ENCODE measurements at regions not wholly inside any gene's neighbourhood (a gene's known extent, or its start where the extent isn't known, plus 50 kb on each side); places are given as distances from the start of the nearest gene placed in this dataset.

- DNase-seq (ENCODE audit: low read depth): no peak
These were observed 240.8 kb downstream of the RPS24 start for GRCh38 chr10:78274491-78274890.

GRCh38 chr10:78276139-78276538 lies 242.5 kb downstream of the RPS24 start:
- no peak for DNase-seq (ENCODE audit: low read depth)

GRCh38 chr10:78277314-78278057 lies 243.8 kb downstream of the RPS24 start:
- no peak for DNase-seq (ENCODE audit: low read depth)

- DNase-seq (ENCODE audit: low read depth): peak; percentile 81
These were observed 244.4 kb downstream of the RPS24 start for GRCh38 chr10:78278058-78278404.

DNA sequence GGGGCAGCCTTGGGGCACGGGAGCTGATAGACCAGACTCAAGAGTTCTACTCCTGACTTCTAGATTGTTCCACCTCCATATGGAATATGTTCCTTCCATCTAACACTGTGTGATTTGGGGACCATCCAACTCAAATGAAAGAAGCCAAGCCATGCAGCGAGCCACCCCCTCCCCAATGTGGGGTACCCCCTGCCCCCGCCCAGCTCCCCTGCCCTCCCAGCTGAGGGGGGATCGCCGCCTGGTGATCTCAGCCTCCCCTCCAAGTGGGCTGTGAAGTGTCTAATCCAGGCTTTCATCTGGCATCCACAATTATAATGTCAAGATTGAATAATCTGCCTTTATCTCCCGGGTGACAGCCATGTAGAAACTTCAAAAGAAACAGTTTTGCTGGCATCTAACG lies 246.1 kb downstream of the RPS24 start:
- DNase-seq (ENCODE audit: low read depth): no peak

DNA sequence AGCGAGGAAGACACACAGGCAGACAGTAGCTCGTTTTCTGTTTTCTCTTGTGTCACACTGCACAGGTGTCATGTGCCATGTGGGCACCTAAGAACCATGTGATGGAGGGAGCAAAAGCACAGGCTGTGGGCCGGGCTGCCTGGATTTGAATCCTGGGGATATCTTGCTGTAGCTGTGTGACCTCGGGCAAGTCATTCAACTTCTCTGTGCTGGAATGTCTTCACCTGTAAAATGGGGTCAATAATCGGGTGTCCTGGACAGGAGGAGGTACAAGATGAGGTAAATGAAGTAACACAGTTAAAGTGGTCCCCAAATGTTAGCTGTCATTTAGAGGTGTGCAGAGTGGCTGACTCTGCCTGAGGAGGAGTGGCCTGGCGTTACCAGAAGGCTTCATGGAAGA lies 246.9 kb downstream of the RPS24 start:
- DNase-seq (ENCODE audit: low read depth): no peak

- no peak for DNase-seq (ENCODE audit: low read depth)
These were observed 248.0 kb downstream of the RPS24 start for GRCh38 chr10:78281627-78282026.

DNA sequence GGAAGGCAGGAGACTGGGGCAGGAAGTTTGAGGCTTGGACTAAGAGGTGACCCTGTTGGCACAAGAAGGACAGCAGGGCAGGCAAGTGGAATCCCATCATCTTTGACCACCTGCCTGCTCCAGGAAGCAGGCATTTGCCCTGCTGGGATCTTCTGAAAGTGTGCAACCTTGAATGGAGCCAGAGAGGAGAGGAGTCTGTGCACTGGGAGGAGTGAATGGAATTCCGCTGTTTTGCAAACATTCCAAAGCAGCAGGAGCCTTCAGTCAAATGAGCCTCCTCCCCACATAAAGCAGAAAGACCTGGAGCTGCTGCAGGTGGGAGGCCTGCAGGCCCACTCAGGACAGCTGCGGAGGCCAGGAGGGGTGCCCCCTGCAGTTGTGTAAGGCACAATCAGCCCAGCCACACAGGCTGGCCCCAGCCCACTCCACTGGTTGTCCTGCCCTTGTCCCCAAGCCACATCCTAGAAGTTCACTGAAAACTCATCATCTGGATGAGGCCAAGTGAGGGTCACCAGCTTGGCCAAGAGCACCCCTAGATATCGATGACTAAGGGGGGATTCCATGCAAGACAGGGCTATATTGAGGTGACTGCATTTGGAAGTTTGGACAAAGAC lies 249.5 kb downstream of the RPS24 start:
- no peak for DNase-seq (ENCODE audit: low read depth)

- no peak for DNase-seq (ENCODE audit: low read depth)
These were observed 250.7 kb downstream of the RPS24 start for GRCh38 chr10:78284381-78284780.

- DNase-seq (ENCODE audit: low read depth): no peak
These were observed 251.6 kb downstream of the RPS24 start for GRCh38 chr10:78285226-78285625.

GRCh38 chr10:78286186-78286585 lies 252.5 kb downstream of the RPS24 start:
- no peak for DNase-seq (ENCODE audit: low read depth)

DNA sequence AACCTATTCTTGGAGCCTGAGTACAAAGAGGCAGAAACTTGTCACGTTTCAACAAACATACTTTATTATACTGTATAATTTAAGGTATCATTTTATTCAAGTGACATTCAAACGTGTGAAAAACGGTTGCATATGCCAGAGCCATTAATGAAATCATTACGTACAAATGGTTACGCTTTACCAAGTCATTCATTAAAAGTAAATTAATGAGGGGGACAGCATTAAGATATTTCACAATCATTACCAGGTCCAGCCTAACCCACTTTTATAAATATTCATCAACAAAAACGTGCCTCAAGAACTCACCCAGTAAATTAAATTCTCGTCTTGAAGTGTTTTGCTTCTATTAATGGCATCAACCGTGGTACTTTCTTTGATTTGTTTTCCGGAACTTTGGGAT lies 253.0 kb downstream of the RPS24 start:
- DNase-seq (ENCODE audit: low read depth): no peak

DNA sequence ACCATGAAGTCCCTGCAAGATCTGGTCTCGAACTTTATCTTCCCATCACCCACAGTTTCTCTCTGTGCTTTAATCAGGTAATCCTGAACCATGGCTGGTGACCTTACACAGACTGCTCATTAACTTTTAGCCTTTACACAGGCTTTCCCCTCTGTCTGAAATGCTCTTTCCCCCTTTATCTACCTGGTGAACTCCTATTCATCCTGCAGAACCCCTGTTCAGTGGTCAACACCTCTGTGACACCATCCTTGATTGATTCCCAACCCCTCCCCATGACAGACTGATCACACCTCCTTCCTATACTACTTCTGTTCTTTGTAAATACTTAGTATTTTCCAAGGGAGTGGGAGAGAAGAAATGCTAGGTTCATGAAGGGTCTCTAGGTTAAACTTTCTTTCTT lies 254.0 kb downstream of the RPS24 start:
- no peak for DNase-seq (ENCODE audit: low read depth)

- DNase-seq (ENCODE audit: low read depth): no peak
These were observed 255.0 kb downstream of the RPS24 start for GRCh38 chr10:78288663-78289062.

- no peak for DNase-seq (ENCODE audit: low read depth)
These were observed 256.6 kb downstream of the RPS24 start for GRCh38 chr10:78290131-78290750.

- no peak for DNase-seq (ENCODE audit: low read depth)
These were observed 258.1 kb downstream of the RPS24 start for GRCh38 chr10:78291722-78292121.

DNA sequence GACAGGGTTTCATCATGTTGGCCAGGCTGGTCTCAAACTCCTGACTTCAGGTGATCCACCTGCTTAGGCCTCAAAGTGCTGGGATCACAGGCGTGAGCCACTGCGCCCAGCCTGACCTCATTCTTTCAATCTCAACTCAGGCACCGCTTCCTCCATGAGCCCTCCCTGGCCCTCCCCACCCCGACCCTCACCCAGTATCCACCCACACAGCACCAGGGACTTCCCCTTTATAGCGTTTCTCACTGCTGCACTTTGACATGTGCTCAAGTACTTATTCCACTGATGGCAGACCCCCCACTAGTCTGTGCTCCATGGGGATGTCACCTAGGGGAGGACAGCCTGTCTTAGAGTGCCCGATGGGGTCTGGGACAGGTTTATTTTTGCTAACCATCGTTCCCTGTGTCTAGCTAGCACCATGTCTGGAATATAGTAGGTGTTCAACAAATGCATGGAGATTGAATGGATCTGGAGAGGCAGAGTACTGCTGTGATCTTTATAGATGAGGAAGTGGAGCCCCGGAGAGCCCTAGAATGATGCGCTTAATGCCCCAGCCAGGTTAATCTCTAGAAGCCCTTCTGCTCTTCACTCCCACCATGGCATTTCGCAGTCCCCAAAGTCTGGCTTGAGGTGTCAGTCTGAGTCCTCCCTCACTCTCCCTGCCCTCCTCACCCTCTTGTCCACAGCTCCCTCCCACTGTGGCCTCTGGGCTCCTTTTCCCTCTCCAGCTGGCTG lies 258.8 kb downstream of the RPS24 start:
- no peak for DNase-seq (ENCODE audit: low read depth)

- no peak for DNase-seq (ENCODE audit: low read depth)
These were observed 259.6 kb downstream of the RPS24 start for GRCh38 chr10:78292982-78293865.

GRCh38 chr10:78295242-78295641 lies 261.6 kb downstream of the RPS24 start:
- no peak for DNase-seq (ENCODE audit: low read depth)

DNA sequence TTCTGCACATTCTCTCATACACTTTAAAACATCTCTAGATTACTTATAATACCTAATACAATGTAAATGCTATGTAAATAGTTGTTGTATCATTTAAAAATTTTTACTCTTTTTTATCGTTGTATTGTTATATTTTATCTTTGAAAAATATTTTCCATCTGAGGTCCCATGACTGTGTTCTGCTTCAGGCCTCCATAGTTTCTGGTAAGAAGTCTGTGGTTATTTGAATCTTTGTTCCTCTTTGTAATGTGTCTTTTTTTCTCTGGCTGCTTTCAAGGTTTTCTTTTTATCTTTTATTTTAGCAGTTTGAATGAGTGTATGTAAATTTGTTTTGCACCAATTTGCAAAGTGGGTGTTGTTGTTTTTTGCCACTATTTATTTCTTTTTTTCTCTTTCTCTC lies 263.1 kb downstream of the RPS24 start:
- DNase-seq (ENCODE audit: low read depth): no peak

GRCh38 chr10:78297997-78298396 lies 264.3 kb downstream of the RPS24 start:
- DNase-seq (ENCODE audit: low read depth): no peak

DNA sequence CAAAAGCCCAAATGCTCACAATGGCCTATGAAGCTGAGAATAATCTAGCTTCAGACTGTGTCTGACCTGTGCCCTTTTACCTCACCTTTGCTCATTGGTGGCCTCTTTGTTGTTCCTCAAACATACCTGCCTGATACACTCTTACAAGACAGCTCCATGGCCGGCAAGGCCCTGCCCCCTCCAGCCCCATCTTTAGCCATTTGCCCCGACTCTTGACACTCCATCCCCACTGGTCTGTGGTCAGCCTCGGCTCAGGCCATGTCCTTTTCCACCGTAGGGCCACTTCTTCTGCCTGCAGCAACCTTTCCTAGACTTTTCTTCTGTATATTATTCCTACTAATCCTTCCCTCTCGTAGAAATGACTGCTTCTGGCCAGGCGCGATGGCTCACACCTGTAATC lies 265.2 kb downstream of the RPS24 start:
- DNase-seq (ENCODE audit: low read depth): no peak

Data from fibroblast of gingiva (primary cell).